ENCODE measurements at regions not wholly inside any gene's neighbourhood (a gene's known extent, or its start where the extent isn't known, plus 50 kb on each side); places are given as distances from the start of the nearest gene placed in this dataset.

DNA sequence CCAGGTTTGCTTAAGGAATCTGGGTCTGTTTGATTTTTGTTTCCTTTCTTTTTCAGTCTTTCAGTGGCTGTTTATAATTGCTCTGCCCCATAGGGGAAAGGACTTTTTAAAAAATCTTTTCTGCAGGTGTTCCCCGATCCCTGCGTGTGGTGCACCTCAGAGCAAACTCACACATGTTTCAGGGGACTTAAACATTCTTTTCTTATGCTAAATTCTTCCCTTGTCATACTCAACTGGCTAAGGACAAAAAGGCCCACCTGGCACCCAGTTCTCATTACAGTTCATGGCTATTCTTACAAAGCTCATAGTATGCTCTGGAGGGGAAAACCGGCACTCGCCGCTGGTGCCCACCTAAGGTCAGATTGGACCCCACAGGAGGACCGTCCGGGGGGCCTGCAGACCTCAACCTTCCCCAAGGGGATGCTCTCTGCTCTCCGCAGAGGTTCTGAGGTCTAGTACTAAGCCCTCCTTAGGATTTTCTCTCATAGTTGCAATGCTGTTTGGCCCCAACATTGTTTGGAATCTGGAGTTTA is 220.3 kb downstream of the HGF start:
- H3F3A ChIP-seq (ENCODE audit: insufficient read depth, low read length): no peaks in the 10 kb centered on the region
- no peaks in the 10 kb centered on the region for H4K20me1 ChIP-seq (ENCODE audit: insufficient read depth, low read length)
- no peak overlapping the region for H2AFZ ChIP-seq (ENCODE audit: low read length)
- H3K9me3 ChIP-seq (ENCODE audit: low read length): no peaks in the 10 kb centered on the region
- no peak for TF ChIP-seq EZH2 (IDR thresholded peaks at IDR 0.05; ENCODE audit: borderline replicate concordance, low read length)
- TF ChIP-seq, protein P1, sequence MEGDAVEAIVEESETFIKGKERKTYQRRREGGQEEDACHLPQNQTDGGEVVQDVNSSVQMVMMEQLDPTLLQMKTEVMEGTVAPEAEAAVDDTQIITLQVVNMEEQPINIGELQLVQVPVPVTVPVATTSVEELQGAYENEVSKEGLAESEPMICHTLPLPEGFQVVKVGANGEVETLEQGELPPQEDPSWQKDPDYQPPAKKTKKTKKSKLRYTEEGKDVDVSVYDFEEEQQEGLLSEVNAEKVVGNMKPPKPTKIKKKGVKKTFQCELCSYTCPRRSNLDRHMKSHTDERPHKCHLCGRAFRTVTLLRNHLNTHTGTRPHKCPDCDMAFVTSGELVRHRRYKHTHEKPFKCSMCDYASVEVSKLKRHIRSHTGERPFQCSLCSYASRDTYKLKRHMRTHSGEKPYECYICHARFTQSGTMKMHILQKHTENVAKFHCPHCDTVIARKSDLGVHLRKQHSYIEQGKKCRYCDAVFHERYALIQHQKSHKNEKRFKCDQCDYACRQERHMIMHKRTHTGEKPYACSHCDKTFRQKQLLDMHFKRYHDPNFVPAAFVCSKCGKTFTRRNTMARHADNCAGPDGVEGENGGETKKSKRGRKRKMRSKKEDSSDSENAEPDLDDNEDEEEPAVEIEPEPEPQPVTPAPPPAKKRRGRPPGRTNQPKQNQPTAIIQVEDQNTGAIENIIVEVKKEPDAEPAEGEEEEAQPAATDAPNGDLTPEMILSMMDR (IDR thresholded peaks at IDR 0.05; ENCODE audit: low read length): no peak
- no peaks in the 10 kb centered on the region for H3K4me1 ChIP-seq (ENCODE audit: insufficient read depth, low read length, severe bottlenecking)
- H3K4me2 ChIP-seq (ENCODE audit: low read length): no peak overlapping the region
- H3K9ac ChIP-seq (ENCODE audit: low read length): no peak overlapping the region
- no peaks in the 10 kb centered on the region for H3K9me2 ChIP-seq (ENCODE audit: low read depth, low read length)
- no peaks in the 10 kb centered on the region for H3K79me2 ChIP-seq (ENCODE audit: insufficient read depth, low read length)
- no peak overlapping the region for H3K27ac ChIP-seq (ENCODE audit: low read depth, low read length, poor library complexity, severe bottlenecking)
- H3K27me3 ChIP-seq (ENCODE audit: insufficient read depth, low read length): no peaks in the 10 kb centered on the region
- no peak overlapping the region for H3K4me3 ChIP-seq (ENCODE audit: low read depth, low read length, poor library complexity, severe bottlenecking)
- H3K36me3 ChIP-seq (ENCODE audit: insufficient read depth, low read length): no peaks in the 10 kb centered on the region

DNA sequence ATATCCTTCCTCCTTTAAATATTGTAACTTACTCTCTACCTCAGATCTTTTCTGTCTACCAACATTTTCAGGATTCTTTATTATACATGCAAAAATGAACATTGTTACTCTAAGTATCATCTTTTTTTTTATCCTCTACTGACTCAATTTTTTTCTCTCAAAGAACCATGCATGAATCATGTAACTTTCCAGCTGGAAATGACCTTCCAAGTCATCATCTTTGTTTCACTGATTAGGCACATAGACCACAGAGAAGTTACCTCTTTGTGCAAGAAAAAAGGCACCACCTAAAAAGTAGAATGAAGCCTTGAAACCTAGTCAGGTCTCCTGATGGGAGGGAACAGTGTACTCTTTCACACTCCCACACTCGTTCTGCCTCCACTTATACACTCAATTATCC is 234.9 kb downstream of the HGF start:
- H3K9me3 ChIP-seq (ENCODE audit: low read length): no peaks in the 10 kb centered on the region
- H4K20me1 ChIP-seq (ENCODE audit: insufficient read depth, low read length): no peaks in the 10 kb centered on the region
- H3K4me3 ChIP-seq (ENCODE audit: low read depth, low read length, poor library complexity, severe bottlenecking): no peak overlapping the region
- H3K27ac ChIP-seq (ENCODE audit: low read depth, low read length, poor library complexity, severe bottlenecking): no peak overlapping the region
- H3K36me3 ChIP-seq (ENCODE audit: insufficient read depth, low read length): no peaks in the 10 kb centered on the region
- H2AFZ ChIP-seq (ENCODE audit: low read length): no peak overlapping the region
- no peaks in the 10 kb centered on the region for H3K79me2 ChIP-seq (ENCODE audit: insufficient read depth, low read length)
- no peak overlapping the region for H3K4me2 ChIP-seq (ENCODE audit: low read length)
- H3K27me3 ChIP-seq (ENCODE audit: insufficient read depth, low read length): no peaks in the 10 kb centered on the region
- H3K9me2 ChIP-seq (ENCODE audit: low read depth, low read length): no peaks in the 10 kb centered on the region
- no peaks in the 10 kb centered on the region for H3K4me1 ChIP-seq (ENCODE audit: insufficient read depth, low read length, severe bottlenecking)
- no peak for TF ChIP-seq EZH2 (IDR thresholded peaks at IDR 0.05; ENCODE audit: borderline replicate concordance, low read length)
- TF ChIP-seq, protein P1 (IDR thresholded peaks at IDR 0.05; ENCODE audit: low read length): no peak
- no peak overlapping the region for H3K9ac ChIP-seq (ENCODE audit: low read length)
- H3F3A ChIP-seq (ENCODE audit: insufficient read depth, low read length): no peaks in the 10 kb centered on the region

DNA sequence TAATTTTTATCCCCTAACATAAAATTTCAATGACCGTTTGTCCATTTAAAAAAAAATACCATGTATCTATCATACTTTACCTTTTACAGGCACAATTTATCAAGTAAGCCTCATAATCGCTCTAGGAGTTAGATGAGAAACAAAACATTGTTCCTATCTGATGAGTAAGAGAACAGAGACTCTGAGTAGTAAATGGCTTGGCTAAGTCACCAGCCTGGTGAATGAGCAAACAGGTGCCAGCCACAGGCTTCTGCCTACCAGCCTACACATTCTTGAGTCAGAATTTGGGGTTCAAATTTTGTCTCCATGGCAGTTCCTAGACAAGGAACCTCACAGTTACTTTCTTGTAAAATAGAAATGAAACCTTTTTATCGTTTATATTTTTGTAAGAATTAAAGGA is 235.4 kb downstream of the HGF start:
- Histone ChIP-seq H3K27ac (ENCODE audit: low read depth, low read length, poor library complexity, severe bottlenecking) (no peak overlapping the region), H2AFZ (ENCODE audit: low read length) (no peak overlapping the region), H4K20me1 (ENCODE audit: insufficient read depth, low read length) (no peaks in the 10 kb centered on the region), H3K9ac (ENCODE audit: low read length) (no peak overlapping the region), H3K79me2 (ENCODE audit: insufficient read depth, low read length) (no peaks in the 10 kb centered on the region), H3K9me2 (ENCODE audit: low read depth, low read length) (no peaks in the 10 kb centered on the region), H3K4me1 (ENCODE audit: insufficient read depth, low read length, severe bottlenecking) (no peaks in the 10 kb centered on the region), H3K4me2 (ENCODE audit: low read length) (no peak overlapping the region), H3K4me3 (ENCODE audit: low read depth, low read length, poor library complexity, severe bottlenecking) (no peak overlapping the region), H3K27me3 (ENCODE audit: insufficient read depth, low read length) (no peaks in the 10 kb centered on the region), H3F3A (ENCODE audit: insufficient read depth, low read length) (no peaks in the 10 kb centered on the region), H3K9me3 (ENCODE audit: low read length) (no peaks in the 10 kb centered on the region), H3K36me3 (ENCODE audit: insufficient read depth, low read length) (no peaks in the 10 kb centered on the region)
- TF ChIP-seq, protein P1 (IDR thresholded peaks at IDR 0.05; ENCODE audit: low read length): no peak
- TF ChIP-seq EZH2 (IDR thresholded peaks at IDR 0.05; ENCODE audit: borderline replicate concordance, low read length): no peak

Measured in OCI-LY1 (cell line).